OCI-LY7 (cell line): ENCODE measurements at regions not wholly inside any gene's neighbourhood (a gene's known extent, or its start where the extent isn't known, plus 50 kb on each side); places are given as distances from the start of the nearest gene placed in this dataset.

ENCODE experiments used
- CTCF ChIP-seq: fragments of 200-600 bp; sonication (generic); conservative IDR thresholded peaks from 2 replicates; pipeline ENCODE4 v1.5.1; 2014; ENCODE audit warnings: mild to moderate bottlenecking, antibody characterized with exemption, low read length, moderate library complexity, mixed read lengths
- EZH2phosphoT487 ChIP-seq: fragments of 200-600 bp; sonication (generic); IDR thresholded peaks from 2 replicates; pipeline ENCODE4 v1.6.1; 2018; ENCODE audit warnings: low read depth, borderline replicate concordance, mild to moderate bottlenecking, mixed run types, antibody characterized with exemption, low read length, moderate library complexity, mixed read lengths

GRCh38 chr6:28775405-28776129 lies 148.2 kb downstream of the TRIM27 start:
- TF ChIP-seq EZH2phosphoT487: no peak
- TF ChIP-seq CTCF: no peak
